HG03342 (cell line): ENCODE measurements at regions not wholly inside any gene's neighbourhood (a gene's known extent, or its start where the extent isn't known, plus 50 kb on each side); places are given as distances from the start of the nearest gene placed in this dataset.

Source experiments
- ATAC-seq: cut with Tn5 transposase; IDR thresholded peaks from one replicate; pipeline ENCODE4 v1.9.1; 2021; ENCODE audit warnings: mild to moderate bottlenecking, moderate library complexity; ENCODE audit not compliant: unreplicated experiment

DNA sequence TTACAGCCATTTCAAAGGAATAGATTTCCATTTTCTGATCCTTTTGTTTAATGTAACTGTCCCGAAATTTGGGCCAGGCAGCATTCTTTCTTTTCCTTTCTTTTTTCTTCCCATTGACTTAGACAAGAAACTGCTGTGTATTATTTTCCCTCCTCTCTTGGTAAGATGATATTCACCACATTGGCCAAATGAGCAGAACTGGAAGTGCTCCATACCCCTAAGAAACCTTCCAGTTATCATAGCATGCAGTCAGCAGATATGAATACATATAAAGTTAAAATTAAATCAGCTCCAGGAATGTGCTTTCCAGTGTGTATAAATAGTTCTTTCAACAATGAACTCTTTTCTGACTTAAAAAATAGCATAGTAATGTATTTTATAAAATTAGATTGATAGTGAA is 168.5 kb upstream of the GAS1 start:
- ATAC-seq, result no peak

GRCh38 chr9:87116492-87116891 is 169.2 kb upstream of the GAS1 start:
- ATAC-seq, result no peak

GRCh38 chr9:87118594-87118993 is 171.3 kb upstream of the GAS1 start:
- no peak for ATAC-seq

DNA sequence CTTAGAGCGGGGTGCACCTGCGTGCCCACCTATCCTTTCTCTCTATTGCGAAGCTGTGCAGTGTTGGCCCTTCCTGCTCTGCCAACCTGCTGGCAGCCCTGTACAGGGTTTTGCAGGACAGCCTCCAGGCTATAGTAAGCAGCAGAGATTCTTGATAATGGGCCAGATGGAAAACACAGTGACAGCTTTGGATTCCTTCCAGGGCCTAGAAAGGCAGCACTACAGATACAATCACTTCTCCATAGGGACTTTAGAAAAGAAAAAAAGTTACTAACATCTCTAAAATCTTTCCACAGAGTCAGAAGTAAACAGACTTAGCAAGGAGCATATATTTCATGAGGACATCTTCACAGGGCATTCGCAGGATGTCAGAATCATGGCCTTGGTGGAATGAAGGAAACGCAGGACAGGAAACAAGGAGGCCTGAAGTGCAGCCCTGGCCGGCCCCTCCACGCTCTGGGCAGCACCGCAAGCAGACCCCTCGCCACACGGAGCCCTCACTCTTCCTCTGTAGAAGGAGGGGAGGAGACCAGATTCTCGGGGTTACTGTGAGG is 172.1 kb upstream of the GAS1 start:
- ATAC-seq, result no peak

- ATAC-seq, result no peak
Observed at GRCh38 chr9:87120610-87121009, 173.3 kb upstream of the GAS1 start.

- no peak for ATAC-seq
Observed at GRCh38 chr9:87122947-87123685, 175.8 kb upstream of the GAS1 start.

- no peak for ATAC-seq
Observed at GRCh38 chr9:87123830-87124229, 176.5 kb upstream of the GAS1 start.

GRCh38 chr9:87125819-87126218 is 178.5 kb upstream of the GAS1 start:
- ATAC-seq, result no peak

DNA sequence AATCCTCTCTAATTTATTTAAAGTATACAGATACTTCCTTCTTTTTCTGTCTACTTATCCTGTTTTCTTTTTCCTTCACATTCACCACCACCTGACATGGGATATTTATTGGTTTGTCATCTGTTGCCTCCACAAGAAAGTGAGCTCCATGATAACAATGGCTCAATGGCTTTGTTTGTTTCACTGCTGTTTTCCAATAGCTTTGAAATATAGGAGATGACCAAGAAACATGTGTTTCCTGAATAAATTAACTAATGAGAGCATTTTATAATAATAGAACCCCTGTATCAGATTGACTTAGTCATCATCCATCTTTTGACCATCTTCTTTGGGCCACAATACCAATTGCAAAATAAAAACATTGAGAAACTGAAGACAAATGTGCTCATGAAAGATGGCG is 180.2 kb upstream of the GAS1 start:
- no peak for ATAC-seq

- no peak for ATAC-seq
Observed at GRCh38 chr9:87127978-87128614, 180.8 kb upstream of the GAS1 start.

DNA sequence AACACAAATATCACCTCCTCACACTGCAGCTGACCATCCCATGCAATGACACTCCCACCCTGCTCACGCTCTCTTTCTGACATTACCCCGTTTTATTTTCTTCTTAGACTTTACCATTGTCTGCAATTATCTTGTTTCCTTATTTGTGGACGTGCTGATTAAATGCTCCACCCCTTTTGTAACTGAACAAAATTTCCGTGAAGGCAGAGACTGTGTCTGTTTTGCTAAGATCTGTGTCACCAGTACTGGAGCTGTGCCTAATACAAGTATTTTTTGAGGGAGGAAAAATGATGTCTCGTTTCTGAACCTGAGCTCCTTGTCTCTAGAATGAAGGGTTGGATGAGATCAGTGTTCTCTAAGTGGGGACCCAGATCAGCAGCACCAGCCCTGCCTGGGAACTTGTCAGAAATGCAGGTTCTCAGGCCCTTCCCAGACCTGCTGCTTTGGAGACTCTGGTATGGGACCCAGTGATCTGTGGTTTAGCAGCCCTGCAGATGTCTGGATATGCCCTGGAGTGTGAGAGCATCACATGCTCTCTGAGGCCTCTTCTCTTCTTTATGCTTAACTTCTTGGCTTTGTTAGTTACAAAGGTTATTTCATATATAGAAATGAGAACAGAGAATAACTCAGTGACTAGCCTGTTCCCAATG is 181.7 kb upstream of the GAS1 start:
- ATAC-seq, result no peak

- ATAC-seq, result no peak
Observed at GRCh38 chr9:87135074-87135473, 187.8 kb upstream of the GAS1 start.

DNA sequence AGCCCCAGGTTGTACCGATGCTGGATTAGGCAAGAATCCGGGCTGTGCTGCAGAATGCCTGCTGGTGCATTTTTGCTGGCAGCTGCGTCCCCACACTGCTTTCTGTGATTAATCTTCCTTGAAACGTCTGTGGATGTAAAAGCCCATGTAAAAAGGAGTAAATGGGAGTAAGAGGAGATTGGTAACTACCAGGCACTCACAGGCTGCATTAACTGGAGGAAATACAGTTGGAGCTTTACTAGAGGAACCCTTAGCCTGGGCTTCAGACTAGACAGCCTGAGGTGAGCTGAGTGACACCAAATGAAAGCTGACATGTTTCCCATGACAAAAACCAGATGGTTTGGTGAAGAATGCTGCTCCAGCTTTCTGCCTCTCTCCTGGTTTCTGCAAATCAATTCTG is 190.4 kb upstream of the GAS1 start:
- ATAC-seq, result no peak

- ATAC-seq, result no peak
Observed at GRCh38 chr9:87138128-87139040, 191.1 kb upstream of the GAS1 start.

DNA sequence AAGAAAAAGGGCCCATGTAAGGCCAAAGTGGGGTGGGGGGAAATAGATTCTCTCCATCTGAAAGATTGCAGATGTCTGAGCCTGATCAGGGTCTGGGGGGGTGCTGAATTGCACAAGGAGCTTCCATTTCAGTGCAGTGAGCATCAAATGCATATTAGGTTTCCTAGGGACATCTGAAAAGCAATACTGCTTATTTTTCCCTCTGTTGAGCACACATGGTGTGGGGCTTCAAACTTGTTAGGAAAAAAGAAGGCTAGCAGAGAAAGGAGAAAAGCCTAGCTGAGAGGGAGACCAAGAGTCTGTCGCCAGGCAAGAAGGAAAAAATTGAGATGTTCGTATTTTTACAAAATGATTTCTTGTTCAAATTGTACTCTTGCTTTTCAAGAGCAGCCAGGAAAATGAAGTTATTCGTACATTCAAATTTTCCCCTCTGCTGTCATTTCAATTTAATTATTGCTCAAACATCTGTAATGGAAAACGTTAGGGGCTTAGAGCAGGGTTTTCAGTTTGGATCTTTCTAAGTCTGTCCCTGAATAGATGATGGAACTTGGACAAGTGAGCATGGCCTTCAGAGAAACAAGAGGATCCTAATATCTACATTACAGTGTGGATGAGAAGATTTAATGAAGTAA is 191.9 kb upstream of the GAS1 start:
- no peak for ATAC-seq

DNA sequence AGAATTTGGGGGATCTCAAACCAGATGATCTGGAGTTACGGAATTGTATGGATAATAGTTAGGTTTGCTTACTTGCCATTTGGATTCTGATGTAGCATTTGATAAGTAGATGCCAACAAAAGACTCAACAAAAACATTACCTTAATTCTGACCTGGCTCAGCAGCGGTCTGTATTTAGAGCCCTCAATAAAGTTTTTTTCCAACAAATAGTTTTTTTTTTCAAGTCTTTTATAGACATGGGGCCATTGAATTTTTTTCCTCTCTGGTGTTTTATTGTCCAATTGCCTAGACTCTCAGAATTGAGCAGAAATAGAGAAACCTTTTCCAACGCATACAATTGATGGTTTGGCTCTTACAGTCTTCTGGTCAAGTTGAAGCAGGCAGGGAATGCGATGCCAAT is 192.8 kb upstream of the GAS1 start:
- no peak for ATAC-seq

- no peak for ATAC-seq
Observed at GRCh38 chr9:87140605-87141109, 193.4 kb upstream of the GAS1 start.

DNA sequence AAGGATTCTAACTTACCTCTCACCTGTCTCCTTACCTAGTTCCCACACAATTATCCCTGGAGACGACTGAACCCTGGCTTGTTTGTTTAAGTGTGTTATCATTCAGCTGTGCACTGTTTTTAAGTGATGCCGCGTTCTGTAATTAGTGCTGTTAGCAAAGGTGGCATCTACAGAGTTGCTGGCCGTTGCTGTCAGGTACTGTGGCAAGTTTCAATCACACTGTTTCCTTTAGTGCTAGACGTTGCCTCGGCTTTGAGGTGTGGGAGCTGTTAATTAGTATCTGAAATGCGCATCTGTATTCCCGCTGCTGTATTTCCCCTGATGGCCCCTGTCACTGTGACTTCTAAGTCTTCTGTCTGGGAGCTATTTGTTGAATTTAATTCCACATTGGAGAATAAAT is 193.8 kb upstream of the GAS1 start:
- ATAC-seq, result no peak

DNA sequence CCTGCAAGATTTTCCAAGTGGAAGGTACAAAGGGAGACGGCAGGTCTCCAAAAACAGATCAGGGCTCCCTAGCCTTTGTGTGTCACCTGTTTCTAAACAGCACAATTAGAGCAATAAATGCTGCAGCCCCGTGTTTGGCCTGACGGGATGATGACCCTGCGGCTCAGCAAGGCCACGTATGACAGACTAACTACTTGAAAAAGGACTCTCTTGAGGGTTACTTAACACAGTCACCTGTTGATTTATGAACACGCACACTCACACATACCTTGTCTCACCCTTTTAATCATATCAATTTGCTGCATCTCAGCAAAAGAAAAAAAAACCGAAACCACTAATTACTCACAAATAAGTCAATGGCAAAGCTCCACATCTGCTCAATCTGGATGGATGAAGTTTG is 199.6 kb upstream of the GAS1 start:
- ATAC-seq, result no peak

DNA sequence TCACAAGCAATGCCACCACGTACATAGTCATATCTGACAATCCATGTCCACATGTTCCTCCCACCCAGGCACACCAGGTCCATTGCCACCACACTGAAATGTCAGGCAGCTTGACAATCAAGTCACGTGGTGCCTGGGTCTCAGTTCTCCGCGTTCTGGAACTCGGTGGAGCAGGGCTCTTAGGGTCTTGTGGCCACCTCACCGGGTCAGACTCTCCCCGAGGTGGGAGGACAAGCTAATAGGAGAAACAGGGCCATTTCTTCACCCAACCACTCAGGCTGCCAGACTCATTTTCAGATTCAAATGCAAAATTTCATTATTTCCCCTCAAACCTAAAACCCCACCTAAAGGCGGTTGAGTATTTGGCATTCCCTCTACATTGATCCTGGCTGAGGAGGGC is 200.5 kb upstream of the GAS1 start:
- ATAC-seq, result no peak
